ENCODE measurements at regions not wholly inside any gene's neighbourhood (a gene's known extent, or its start where the extent isn't known, plus 50 kb on each side); places are given as distances from the start of the nearest gene placed in this dataset.

GRCh38 chr2:187143537-187143936, 294.6 kb upstream of the ZSWIM2 start:
- H3K27ac ChIP-seq (ENCODE audit: low read depth, low read length), result no peak overlapping the region
- Mint-ChIP-seq H3K9me3 (peaks cover 0 to 21% (median 2%) of the 10 kb centered on the region in 5 donors), H3K27ac (no peak overlapping the region), H3K4me1 (no peaks in the 10 kb centered on the region), H3K4me3 (no peak overlapping the region), H3K36me3 (no peaks in the 10 kb centered on the region), H3K27me3 (no peaks in the 10 kb centered on the region)
- no peaks in the 10 kb centered on the region for H3K4me1 ChIP-seq (ENCODE audit: insufficient read depth, low read length)
- DNase-seq, result no peak
- H3K27me3 ChIP-seq (ENCODE audit: insufficient read depth, low read length, poor library complexity, severe bottlenecking), result no peaks in the 10 kb centered on the region
- POLR2A ChIA-PET, result no interaction called here
- CTCF ChIA-PET, result no interaction called here
- no peaks in the 10 kb centered on the region for H3K36me3 ChIP-seq (ENCODE audit: insufficient read depth, low read length)
- no peaks in the 10 kb centered on the region for H3K9me3 ChIP-seq (ENCODE audit: low read length)
- no peak overlapping the region for H3K4me3 ChIP-seq (ENCODE audit: low read length)

DNA sequence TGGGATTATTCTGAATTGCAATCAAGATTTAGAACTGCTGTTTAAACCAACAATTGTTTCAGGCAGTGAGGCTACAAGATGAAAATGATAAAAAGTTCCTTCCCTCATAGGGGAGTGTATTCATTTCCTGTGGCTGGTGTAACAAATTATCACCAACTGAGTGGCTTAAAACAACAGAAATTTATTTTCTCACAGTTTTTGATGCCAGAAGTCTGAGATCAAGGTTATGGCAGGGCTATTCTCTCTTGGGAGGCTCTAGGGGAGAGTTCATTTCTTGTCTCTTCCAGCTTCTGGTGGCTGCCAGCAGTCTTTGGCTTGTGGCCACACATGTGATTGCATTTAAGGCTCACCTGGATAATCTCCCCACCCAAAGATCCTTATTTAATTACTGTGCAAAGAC, 290.5 kb upstream of the ZSWIM2 start:
- Histone ChIP-seq H3K36me3 (ENCODE audit: insufficient read depth, low read length) (no peaks in the 10 kb centered on the region), H3K4me1 (ENCODE audit: insufficient read depth, low read length) (no peaks in the 10 kb centered on the region), H3K27ac (ENCODE audit: low read depth, low read length) (no peak overlapping the region), H3K27me3 (ENCODE audit: insufficient read depth, low read length, poor library complexity, severe bottlenecking) (no peaks in the 10 kb centered on the region), H3K4me3 (ENCODE audit: low read length) (no peak overlapping the region), H3K9me3 (ENCODE audit: low read length) (no peaks in the 10 kb centered on the region)
- DNase-seq, result no peak
- H3K4me3 Mint-ChIP-seq, result no peak overlapping the region
- H3K4me1 Mint-ChIP-seq, result no peaks in the 10 kb centered on the region
- POLR2A ChIA-PET, result no interaction called here
- H3K36me3 Mint-ChIP-seq, result no peaks in the 10 kb centered on the region
- CTCF ChIA-PET, result no interaction called here
- peaks cover 0 to 7% (median 0%) of the 10 kb centered on the region in 5 donors for H3K9me3 Mint-ChIP-seq
- H3K27me3 Mint-ChIP-seq, result no peaks in the 10 kb centered on the region
- H3K27ac Mint-ChIP-seq, result no peak overlapping the region

- Histone ChIP-seq H3K27me3 (ENCODE audit: insufficient read depth, low read length, poor library complexity, severe bottlenecking) (no peaks in the 10 kb centered on the region), H3K27ac (ENCODE audit: low read depth, low read length) (no peak overlapping the region), H3K4me3 (ENCODE audit: low read length) (no peak overlapping the region), H3K9me3 (ENCODE audit: low read length) (no peaks in the 10 kb centered on the region), H3K36me3 (ENCODE audit: insufficient read depth, low read length) (no peaks in the 10 kb centered on the region), H3K4me1 (ENCODE audit: insufficient read depth, low read length) (no peaks in the 10 kb centered on the region)
- CTCF ChIA-PET, result no interaction called here
- no peak for DNase-seq
- H3K4me3 Mint-ChIP-seq, result no peak overlapping the region
- H3K9me3 Mint-ChIP-seq, result peaks cover 0 to 2% (median 0%) of the 10 kb centered on the region in 5 donors
- H3K27ac Mint-ChIP-seq, result no peak overlapping the region
- POLR2A ChIA-PET, result no interaction called here
- H3K36me3 Mint-ChIP-seq, result no peaks in the 10 kb centered on the region
- H3K4me1 Mint-ChIP-seq, result no peaks in the 10 kb centered on the region
- no peaks in the 10 kb centered on the region for H3K27me3 Mint-ChIP-seq
These were observed 289.3 kb upstream of the ZSWIM2 start for GRCh38 chr2:187138265-187138664.

GRCh38 chr2:187136646-187137045, 287.7 kb upstream of the ZSWIM2 start:
- H3K27me3 ChIP-seq (ENCODE audit: insufficient read depth, low read length, poor library complexity, severe bottlenecking), result no peaks in the 10 kb centered on the region
- no peak overlapping the region for H3K4me3 Mint-ChIP-seq
- H3K27ac ChIP-seq (ENCODE audit: low read depth, low read length), result no peak overlapping the region
- H3K4me3 ChIP-seq (ENCODE audit: low read length), result no peak overlapping the region
- H3K27me3 Mint-ChIP-seq, result no peaks in the 10 kb centered on the region
- no peaks in the 10 kb centered on the region for H3K36me3 Mint-ChIP-seq
- H3K4me1 ChIP-seq (ENCODE audit: insufficient read depth, low read length), result no peaks in the 10 kb centered on the region
- H3K4me1 Mint-ChIP-seq, result no peaks in the 10 kb centered on the region
- DNase-seq, result no peak
- H3K27ac Mint-ChIP-seq, result no peak overlapping the region
- ChIA-PET CTCF (no interaction called here), POLR2A (no interaction called here)
- peaks cover 0 to 5% (median 4%) of the 10 kb centered on the region in 5 donors for H3K9me3 Mint-ChIP-seq
- no peaks in the 10 kb centered on the region for H3K36me3 ChIP-seq (ENCODE audit: insufficient read depth, low read length)
- H3K9me3 ChIP-seq (ENCODE audit: low read length), result no peaks in the 10 kb centered on the region

DNA sequence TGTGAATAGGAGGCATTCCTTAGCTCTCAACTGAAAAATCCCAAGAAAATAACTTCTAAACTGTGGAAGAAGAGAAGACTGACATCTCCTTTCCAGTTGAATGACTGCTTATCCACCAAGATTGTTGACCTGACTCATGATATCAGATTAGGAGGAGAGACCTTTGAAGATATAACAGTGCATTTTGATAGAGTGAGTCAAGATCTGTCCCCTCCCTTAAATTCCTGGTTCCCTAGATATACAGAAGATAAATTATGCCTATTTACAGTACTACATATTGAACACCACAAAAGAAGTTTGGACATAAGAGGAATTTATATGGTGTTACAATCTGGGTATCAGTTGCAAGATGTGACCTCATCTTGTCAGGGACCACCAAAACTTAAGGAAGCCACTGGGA, 285.3 kb upstream of the ZSWIM2 start:
- H3K27ac Mint-ChIP-seq, result no peak overlapping the region

GRCh38 chr2:187129868-187130267, 280.9 kb upstream of the ZSWIM2 start:
- Mint-ChIP-seq H3K9me3 (peaks cover 0 to 15% (median 5%) of the 10 kb centered on the region in 5 donors), H3K27me3 (no peaks in the 10 kb centered on the region), H3K27ac (no peak overlapping the region), H3K4me3 (no peak overlapping the region), H3K36me3 (no peaks in the 10 kb centered on the region), H3K4me1 (no peaks in the 10 kb centered on the region)
- ChIA-PET POLR2A (no interaction called here), CTCF (no interaction called here)
- H3K27me3 ChIP-seq (ENCODE audit: insufficient read depth, low read length, poor library complexity, severe bottlenecking), result no peaks in the 10 kb centered on the region
- H3K27ac ChIP-seq (ENCODE audit: low read depth, low read length), result no peak overlapping the region
- H3K36me3 ChIP-seq (ENCODE audit: insufficient read depth, low read length), result no peaks in the 10 kb centered on the region
- H3K9me3 ChIP-seq (ENCODE audit: low read length), result no peaks in the 10 kb centered on the region
- no peak overlapping the region for H3K4me3 ChIP-seq (ENCODE audit: low read length)
- no peaks in the 10 kb centered on the region for H3K4me1 ChIP-seq (ENCODE audit: insufficient read depth, low read length)
- no peak for DNase-seq

More for the DNA sequence above, 285.3 kb upstream of the ZSWIM2 start:
- Mint-ChIP-seq H3K9me3 (peaks cover 0 to 9% (median 5%) of the 10 kb centered on the region in 5 donors), H3K4me3 (no peak overlapping the region), H3K4me1 (no peaks in the 10 kb centered on the region), H3K27me3 (no peaks in the 10 kb centered on the region), H3K36me3 (no peaks in the 10 kb centered on the region)
- POLR2A ChIA-PET, result no interaction called here
- Histone ChIP-seq H3K27ac (ENCODE audit: low read depth, low read length) (no peak overlapping the region), H3K9me3 (ENCODE audit: low read length) (no peaks in the 10 kb centered on the region), H3K4me1 (ENCODE audit: insufficient read depth, low read length) (no peaks in the 10 kb centered on the region), H3K4me3 (ENCODE audit: low read length) (no peak overlapping the region), H3K27me3 (ENCODE audit: insufficient read depth, low read length, poor library complexity, severe bottlenecking) (no peaks in the 10 kb centered on the region), H3K36me3 (ENCODE audit: insufficient read depth, low read length) (no peaks in the 10 kb centered on the region)
- CTCF ChIA-PET, result no interaction called here
- DNase-seq, result no peak

DNA sequence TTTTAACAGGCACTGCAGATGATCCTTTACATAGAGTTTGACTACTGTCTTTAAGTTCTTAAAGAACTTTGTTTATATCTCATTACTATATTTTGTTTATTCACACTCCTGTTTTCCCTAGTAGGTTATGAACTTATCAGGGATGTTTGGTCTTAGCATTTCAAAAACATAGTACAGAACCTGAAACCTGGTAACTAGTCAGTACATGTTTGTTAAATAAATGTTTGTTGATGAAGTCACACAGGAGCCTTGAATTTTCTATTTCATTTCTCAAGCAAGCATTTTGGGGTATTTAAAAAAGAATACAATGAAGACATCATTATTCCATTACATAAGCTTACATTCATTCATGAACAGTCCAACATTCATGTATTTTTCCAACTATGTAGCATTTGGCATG, 280.3 kb upstream of the ZSWIM2 start:
- H3K27ac ChIP-seq (ENCODE audit: low read depth, low read length), result no peak overlapping the region
- H3K27me3 ChIP-seq (ENCODE audit: insufficient read depth, low read length, poor library complexity, severe bottlenecking), result no peaks in the 10 kb centered on the region
- no peak overlapping the region for H3K27ac Mint-ChIP-seq
- H3K4me3 Mint-ChIP-seq, result no peak overlapping the region
- no peak for DNase-seq
- ChIA-PET CTCF (no interaction called here), POLR2A (no interaction called here)
- H3K9me3 ChIP-seq (ENCODE audit: low read length), result no peaks in the 10 kb centered on the region
- H3K27me3 Mint-ChIP-seq, result no peaks in the 10 kb centered on the region
- H3K9me3 Mint-ChIP-seq, result peaks cover 0 to 15% (median 5%) of the 10 kb centered on the region in 5 donors
- H3K4me3 ChIP-seq (ENCODE audit: low read length), result no peak overlapping the region
- H3K4me1 Mint-ChIP-seq, result no peaks in the 10 kb centered on the region
- no peaks in the 10 kb centered on the region for H3K36me3 Mint-ChIP-seq
- no peaks in the 10 kb centered on the region for H3K4me1 ChIP-seq (ENCODE audit: insufficient read depth, low read length)
- no peaks in the 10 kb centered on the region for H3K36me3 ChIP-seq (ENCODE audit: insufficient read depth, low read length)

GRCh38 chr2:187126247-187127005, 277.5 kb upstream of the ZSWIM2 start:
- H3K27me3 Mint-ChIP-seq, result no peaks in the 10 kb centered on the region
- CTCF ChIA-PET, result no interaction called here
- no peak for DNase-seq
- H3K27ac ChIP-seq (ENCODE audit: low read depth, low read length), result no peak overlapping the region
- POLR2A ChIA-PET, result no interaction called here
- no peak overlapping the region for H3K27ac Mint-ChIP-seq
- no peak overlapping the region for H3K4me3 Mint-ChIP-seq
- no peaks in the 10 kb centered on the region for H3K4me1 ChIP-seq (ENCODE audit: insufficient read depth, low read length)
- peaks cover 0 to 12% (median 0%) of the 10 kb centered on the region in 5 donors for H3K9me3 Mint-ChIP-seq
- no peak overlapping the region for H3K4me3 ChIP-seq (ENCODE audit: low read length)
- no peaks in the 10 kb centered on the region for H3K27me3 ChIP-seq (ENCODE audit: insufficient read depth, low read length, poor library complexity, severe bottlenecking)
- no peaks in the 10 kb centered on the region for H3K36me3 Mint-ChIP-seq
- no peaks in the 10 kb centered on the region for H3K4me1 Mint-ChIP-seq
- no peaks in the 10 kb centered on the region for H3K36me3 ChIP-seq (ENCODE audit: insufficient read depth, low read length)
- no peaks in the 10 kb centered on the region for H3K9me3 ChIP-seq (ENCODE audit: low read length)

Data from CD8-positive, alpha-beta memory T cell (primary cell).